Naive thymus-derived CD4-positive, alpha-beta T cell (primary cell): ENCODE measurements at regions not wholly inside any gene's neighbourhood (a gene's known extent, or its start where the extent isn't known, plus 50 kb on each side); places are given as distances from the start of the nearest gene placed in this dataset.

Experiments used
- ATAC-seq: fragments of 150-1000 bp; cut with Tn5 transposase; 2 replicates; pipeline ENCODE4 v1.10.0; 2021; ENCODE audit warnings: mild to moderate bottlenecking, moderate library complexity
- CTCF ChIA-PET: fragments of 350-600 bp; sonication (Branson Sonifier 250); formaldehyde crosslinking; loops from one replicate; lab custom pipeline; 2021; ENCODE audit warnings: antibody characterized with exemption; lab: Charles Lee
- POLR2A ChIA-PET: fragments of 350-600 bp; sonication (Branson Sonifier 250); formaldehyde crosslinking; loops from one replicate; lab custom pipeline; 2021; ENCODE audit warnings: antibody characterized with exemption, inconsistent platforms; lab: Charles Lee
- DNase-seq, 9 donors: peaks; one replicate each; pipeline versions ENCODE4 v3.0.0 to v3.0.0-alpha.2; 2020 to 2022; ENCODE audit warnings: mixed read lengths in 1 of 9
- H3K27ac ChIP-seq: one replicate; pipeline ENCODE4 v1.7.0; 2013; ENCODE audit warnings: mild to moderate bottlenecking, low read depth, low read length, moderate library complexity
- H3K27me3 ChIP-seq, 2 donors: one replicate each; pipeline ENCODE4 v1.7.0; 2013; ENCODE audit warnings: low read length in 2 of 2, mild to moderate bottlenecking in 2 of 2, moderate library complexity in 2 of 2; ENCODE audit not compliant: control insufficient read depth in 2 of 2, insufficient read depth in 2 of 2
- H3K36me3 ChIP-seq, 3 experiments: 1 replicate in 2 of 3; 2 replicates in 1 of 3; pipeline ENCODE4 v1.7.0; 2013; ENCODE audit warnings: low read length in 3 of 3, mild to moderate bottlenecking in 3 of 3, moderate library complexity in 1 of 3; ENCODE audit not compliant: insufficient read depth in 3 of 3, control insufficient read depth in 2 of 3
- H3K4me1 ChIP-seq, 2 donors: one replicate each; pipeline ENCODE4 v1.7.0; 2013; ENCODE audit warnings: low read length in 2 of 2, mild to moderate bottlenecking in 2 of 2, moderate library complexity in 1 of 2; ENCODE audit not compliant: control insufficient read depth in 2 of 2, insufficient read depth in 2 of 2
- H3K4me3 ChIP-seq: 2 replicates; pipeline ENCODE4 v1.7.0; 2013; ENCODE audit warnings: mild to moderate bottlenecking, low read length
- H3K9me3 ChIP-seq, 3 experiments: 1 replicate in 2 of 3; 2 replicates in 1 of 3; pipeline ENCODE4 v1.7.0; 2013; ENCODE audit warnings: low read length in 3 of 3; ENCODE audit not compliant: control insufficient read depth in 2 of 3
- H3K27ac Mint-ChIP-seq, 9 donors: one replicate each; pipeline ENCODE4 v1.8.0; 2020 to 2022; ENCODE audit warnings: mixed read lengths in 9 of 9, mild to moderate bottlenecking in 8 of 9, moderate library complexity in 5 of 9, inconsistent platforms in 2 of 9
- H3K27me3 Mint-ChIP-seq, 5 donors: one replicate each; pipeline ENCODE4 v1.8.0; 2021 to 2022; ENCODE audit warnings: mixed read lengths in 5 of 5, mild to moderate bottlenecking in 1 of 5
- H3K36me3 Mint-ChIP-seq, 5 donors: one replicate each; pipeline ENCODE4 v1.8.0; 2020 to 2022; ENCODE audit warnings: mixed read lengths in 5 of 5, mild to moderate bottlenecking in 3 of 5, inconsistent platforms in 1 of 5
- H3K4me1 Mint-ChIP-seq, 7 donors: one replicate each; pipeline ENCODE4 v1.8.0; 2020 to 2022; ENCODE audit warnings: mixed read lengths in 7 of 7, mild to moderate bottlenecking in 3 of 7, inconsistent platforms in 1 of 7
- H3K4me3 Mint-ChIP-seq, 10 donors: one replicate each; pipeline ENCODE4 v1.8.0; 2020 to 2022; ENCODE audit warnings: mild to moderate bottlenecking in 10 of 10, mixed read lengths in 10 of 10, moderate library complexity in 6 of 10, inconsistent platforms in 2 of 10
- H3K9me3 Mint-ChIP-seq, 11 donors: one replicate each; pipeline ENCODE4 v1.8.0; 2020 to 2022; ENCODE audit warnings: mixed read lengths in 11 of 11, mild to moderate bottlenecking in 4 of 11, inconsistent platforms in 1 of 11, moderate library complexity in 1 of 11
- intact Hi-C, 2 donors: fragments of 100-400 bp; cut with micrococcal nuclease; formaldehyde crosslinking; loops; one replicate each; pipeline ENCODE4 v1.15.1; 2023

DNA sequence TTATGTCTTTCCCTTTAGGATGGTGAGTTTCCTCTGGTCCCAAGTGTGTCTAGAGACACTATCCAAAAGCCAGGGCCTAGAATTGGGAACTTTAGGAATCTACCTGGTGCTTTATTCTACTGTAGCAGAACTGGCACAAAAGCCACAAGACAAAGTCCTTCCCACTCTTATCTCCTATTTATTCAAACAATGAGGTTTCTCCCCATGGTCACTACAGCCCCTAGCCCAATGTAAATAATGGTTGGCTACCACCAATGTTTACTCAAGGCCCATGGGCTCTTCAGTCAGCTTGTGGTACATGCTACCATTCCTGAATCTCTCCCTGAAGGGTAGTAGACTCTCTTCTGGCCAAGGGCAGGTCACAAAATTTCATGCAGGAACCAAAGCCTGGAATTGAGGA, 789.4 kb upstream of the KIF2B start:
- CTCF ChIA-PET, result no interaction called here
- Histone ChIP-seq H3K4me3 (no peak overlapping the region), H3K27ac (no peak overlapping the region), H3K36me3 (no peaks in the 10 kb centered on the region), H3K9me3 (peaks cover 0 to 11% (median 0%) of the 10 kb centered on the region in 3 experiments), H3K4me1 (no peaks in the 10 kb centered on the region), H3K27me3 (no peaks in the 10 kb centered on the region)
- DNase-seq (no peak), ATAC-seq (no peak)
- POLR2A ChIA-PET, result no interaction called here
- Mint-ChIP-seq H3K9me3 (peaks cover 2 to 35% (median 8%) of the 10 kb centered on the region in 11 donors), H3K4me1 (no peaks in the 10 kb centered on the region), H3K4me3 (no peak overlapping the region), H3K27me3 (no peaks in the 10 kb centered on the region), H3K27ac (no peak overlapping the region), H3K36me3 (peaks cover 0 to 8% (median 0%) of the 10 kb centered on the region in 5 donors)
- intact Hi-C loops, result no loop called here

GRCh38 chr17:53032861-53033271, 789.9 kb upstream of the KIF2B start:
- POLR2A ChIA-PET, result no interaction called here
- CTCF ChIA-PET, result no interaction called here
- peaks cover 2 to 39% (median 11%) of the 10 kb centered on the region in 11 donors for H3K9me3 Mint-ChIP-seq
- Histone ChIP-seq H3K27ac (no peak overlapping the region), H3K27me3 (no peaks in the 10 kb centered on the region), H3K36me3 (no peaks in the 10 kb centered on the region), H3K4me1 (no peaks in the 10 kb centered on the region), H3K4me3 (no peak overlapping the region), H3K9me3 (peaks cover 0 to 11% (median 0%) of the 10 kb centered on the region in 3 experiments)
- no peak overlapping the region for H3K4me3 Mint-ChIP-seq
- no peaks in the 10 kb centered on the region for H3K4me1 Mint-ChIP-seq
- DNase-seq (no peak), ATAC-seq (no peak)
- H3K36me3 Mint-ChIP-seq, result peaks cover 0 to 8% (median 0%) of the 10 kb centered on the region in 5 donors
- H3K27me3 Mint-ChIP-seq, result no peaks in the 10 kb centered on the region
- H3K27ac Mint-ChIP-seq, result no peak overlapping the region
- intact Hi-C loops, result no loop called here

DNA sequence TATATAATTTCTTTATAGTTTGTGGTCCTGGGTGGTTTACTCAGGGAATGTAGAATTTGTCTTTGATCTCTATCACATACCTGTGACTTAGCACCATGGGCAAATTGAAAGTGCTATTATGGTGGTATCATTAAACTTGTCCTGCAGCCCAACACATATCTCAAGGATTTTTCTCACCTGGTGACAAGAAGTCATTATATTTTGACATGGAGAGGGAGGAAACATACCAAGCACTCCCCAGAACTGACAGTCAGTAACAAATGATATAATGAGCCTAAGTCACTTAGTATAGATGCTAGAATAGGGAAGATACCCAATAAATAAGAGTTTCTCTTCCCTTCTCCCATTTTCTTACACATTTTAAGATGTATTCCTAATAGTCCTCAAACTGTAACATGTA, 805.5 kb upstream of the KIF2B start:
- H3K9me3 Mint-ChIP-seq, result peaks cover 2 to 19% (median 8%) of the 10 kb centered on the region in 11 donors
- no peaks in the 10 kb centered on the region for H3K27me3 Mint-ChIP-seq

GRCh38 chr17:53016085-53016484, 806.6 kb upstream of the KIF2B start:
- Histone ChIP-seq H3K27me3 (no peaks in the 10 kb centered on the region), H3K4me3 (no peak overlapping the region), H3K4me1 (no peaks in the 10 kb centered on the region), H3K27ac (no peak overlapping the region), H3K9me3 (no peaks in the 10 kb centered on the region), H3K36me3 (no peaks in the 10 kb centered on the region)
- H3K27ac Mint-ChIP-seq, result no peak overlapping the region
- peaks cover 2 to 19% (median 8%) of the 10 kb centered on the region in 11 donors for H3K9me3 Mint-ChIP-seq
- CTCF ChIA-PET, result no interaction called here
- ATAC-seq (no peak), DNase-seq (no peak)
- H3K36me3 Mint-ChIP-seq, result peaks cover 0 to 5% (median 0%) of the 10 kb centered on the region in 5 donors
- no peaks in the 10 kb centered on the region for H3K27me3 Mint-ChIP-seq
- intact Hi-C loops, result no loop called here
- no peaks in the 10 kb centered on the region for H3K4me1 Mint-ChIP-seq
- H3K4me3 Mint-ChIP-seq, result no peak overlapping the region
- POLR2A ChIA-PET, result no interaction called here

More for the DNA sequence above, 805.5 kb upstream of the KIF2B start:
- Histone ChIP-seq H3K4me1 (no peaks in the 10 kb centered on the region), H3K27me3 (no peaks in the 10 kb centered on the region), H3K9me3 (no peaks in the 10 kb centered on the region), H3K4me3 (no peak overlapping the region), H3K27ac (no peak overlapping the region), H3K36me3 (no peaks in the 10 kb centered on the region)
- Mint-ChIP-seq H3K36me3 (peaks cover 0 to 5% (median 0%) of the 10 kb centered on the region in 5 donors), H3K4me3 (no peak overlapping the region), H3K4me1 (no peaks in the 10 kb centered on the region), H3K27ac (no peak overlapping the region)
- intact Hi-C loops, result no loop called here
- ChIA-PET CTCF (no interaction called here), POLR2A (no interaction called here)
- DNase-seq (no peak), ATAC-seq (no peak)

- H3K4me1 ChIP-seq, result no peaks in the 10 kb centered on the region
- H3K4me3 ChIP-seq, result no peak overlapping the region
- Mint-ChIP-seq H3K4me1 (no peaks in the 10 kb centered on the region), H3K36me3 (no peaks in the 10 kb centered on the region), H3K9me3 (peaks cover 0 to 7% (median 0%) of the 10 kb centered on the region in 11 donors), H3K27ac (no peak overlapping the region), H3K27me3 (no peaks in the 10 kb centered on the region), H3K4me3 (no peak overlapping the region)
- intact Hi-C loops, result no loop called here
- no peak overlapping the region for H3K27ac ChIP-seq
- ATAC-seq (no peak), DNase-seq (no peak)
- CTCF ChIA-PET, result no interaction called here
- no peaks in the 10 kb centered on the region for H3K36me3 ChIP-seq
- H3K9me3 ChIP-seq, result no peaks in the 10 kb centered on the region
- no peaks in the 10 kb centered on the region for H3K27me3 ChIP-seq
- POLR2A ChIA-PET, result no interaction called here
These were observed 810.4 kb upstream of the KIF2B start for GRCh38 chr17:53012364-53012763.

DNA sequence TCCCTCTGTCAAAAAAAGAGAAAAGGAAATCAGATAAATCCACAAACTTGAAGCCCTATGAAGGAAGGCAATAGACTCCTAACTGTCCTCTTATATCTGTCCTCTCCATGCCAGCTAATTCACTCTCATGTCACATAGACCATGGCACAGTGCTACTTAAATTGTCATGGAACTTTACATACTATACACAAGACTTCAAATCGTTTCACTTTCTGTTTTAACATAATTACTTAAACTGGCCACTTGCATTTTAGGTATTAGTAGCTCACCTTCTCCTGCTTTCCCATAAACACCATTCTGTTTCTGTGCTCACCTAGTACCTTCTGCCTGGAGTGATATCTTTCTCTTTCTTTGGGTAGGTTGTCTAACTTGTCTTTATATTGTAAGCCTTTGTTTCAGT, 816.7 kb upstream of the KIF2B start:
- no peak overlapping the region for H3K27ac ChIP-seq
- Mint-ChIP-seq H3K9me3 (peaks cover 0 to 8% (median 2%) of the 10 kb centered on the region in 11 donors), H3K27me3 (no peaks in the 10 kb centered on the region), H3K4me1 (peaks cover 0 to 1% (median 0%) of the 10 kb centered on the region in 7 donors), H3K4me3 (no peak overlapping the region), H3K36me3 (no peaks in the 10 kb centered on the region), H3K27ac (no peak overlapping the region)
- ChIA-PET CTCF (no interaction called here), POLR2A (no interaction called here)
- no peak overlapping the region for H3K4me3 ChIP-seq
- intact Hi-C loops, result no loop called here
- no peaks in the 10 kb centered on the region for H3K36me3 ChIP-seq
- no peaks in the 10 kb centered on the region for H3K27me3 ChIP-seq
- DNase-seq, result no peak
- H3K4me1 ChIP-seq, result no peaks in the 10 kb centered on the region
- H3K9me3 ChIP-seq, result no peaks in the 10 kb centered on the region
- no peak for ATAC-seq

GRCh38 chr17:53004902-53005301, 817.8 kb upstream of the KIF2B start:
- no peak overlapping the region for H3K4me3 Mint-ChIP-seq
- no peaks in the 10 kb centered on the region for H3K4me1 ChIP-seq
- intact Hi-C loops, result no loop called here
- POLR2A ChIA-PET, result no interaction called here
- no peaks in the 10 kb centered on the region for H3K27me3 ChIP-seq
- H3K36me3 Mint-ChIP-seq, result no peaks in the 10 kb centered on the region
- no peak overlapping the region for H3K27ac Mint-ChIP-seq
- H3K4me3 ChIP-seq, result no peak overlapping the region
- no peak for ATAC-seq
- no peak for DNase-seq
- H3K9me3 ChIP-seq, result no peaks in the 10 kb centered on the region
- no peaks in the 10 kb centered on the region for H3K36me3 ChIP-seq
- no peak overlapping the region for H3K27ac ChIP-seq
- CTCF ChIA-PET, result no interaction called here
- H3K9me3 Mint-ChIP-seq, result peaks cover 0 to 16% (median 2%) of the 10 kb centered on the region in 11 donors
- peaks cover 0 to 1% (median 0%) of the 10 kb centered on the region in 7 donors for H3K4me1 Mint-ChIP-seq
- no peaks in the 10 kb centered on the region for H3K27me3 Mint-ChIP-seq
